Effector memory CD8-positive, alpha-beta T cell (primary cell): ENCODE measurements at regions not wholly inside any gene's neighbourhood (a gene's known extent, or its start where the extent isn't known, plus 50 kb on each side); places are given as distances from the start of the nearest gene placed in this dataset.

Experiments used
- ATAC-seq: fragments of 150-1000 bp; cut with Tn5 transposase; replicated peaks from 2 replicates; pipeline ENCODE4 v1.10.0; 2021; ENCODE audit warnings: mild to moderate bottlenecking, moderate library complexity
- DNase-seq, 3 experiments: peaks; one replicate each; pipeline ENCODE4 v3.0.0; 2021
- H3K27ac Mint-ChIP-seq, 2 donors: one replicate each; pipeline ENCODE4 v1.8.0; 2022; ENCODE audit warnings: mild to moderate bottlenecking in 2 of 2, mixed read lengths in 2 of 2, moderate library complexity in 2 of 2
- H3K27me3 Mint-ChIP-seq, 2 donors: one replicate each; pipeline ENCODE4 v1.8.0; 2022; ENCODE audit warnings: mixed read lengths in 2 of 2
- H3K36me3 Mint-ChIP-seq: one replicate; pipeline ENCODE4 v1.8.0; 2022; ENCODE audit warnings: mild to moderate bottlenecking, moderate library complexity, mixed read lengths; ENCODE audit not compliant: insufficient read depth
- H3K4me1 Mint-ChIP-seq, 2 donors: one replicate each; pipeline ENCODE4 v1.8.0; 2022; ENCODE audit warnings: low read depth in 2 of 2, mixed read lengths in 2 of 2
- H3K4me3 Mint-ChIP-seq, 2 donors: one replicate each; pipeline ENCODE4 v1.8.0; 2022; ENCODE audit warnings: mild to moderate bottlenecking in 2 of 2, mixed read lengths in 2 of 2, moderate library complexity in 2 of 2
- H3K9me3 Mint-ChIP-seq, 2 donors: one replicate each; pipeline ENCODE4 v1.8.0; 2022; ENCODE audit warnings: mixed read lengths in 2 of 2

DNA sequence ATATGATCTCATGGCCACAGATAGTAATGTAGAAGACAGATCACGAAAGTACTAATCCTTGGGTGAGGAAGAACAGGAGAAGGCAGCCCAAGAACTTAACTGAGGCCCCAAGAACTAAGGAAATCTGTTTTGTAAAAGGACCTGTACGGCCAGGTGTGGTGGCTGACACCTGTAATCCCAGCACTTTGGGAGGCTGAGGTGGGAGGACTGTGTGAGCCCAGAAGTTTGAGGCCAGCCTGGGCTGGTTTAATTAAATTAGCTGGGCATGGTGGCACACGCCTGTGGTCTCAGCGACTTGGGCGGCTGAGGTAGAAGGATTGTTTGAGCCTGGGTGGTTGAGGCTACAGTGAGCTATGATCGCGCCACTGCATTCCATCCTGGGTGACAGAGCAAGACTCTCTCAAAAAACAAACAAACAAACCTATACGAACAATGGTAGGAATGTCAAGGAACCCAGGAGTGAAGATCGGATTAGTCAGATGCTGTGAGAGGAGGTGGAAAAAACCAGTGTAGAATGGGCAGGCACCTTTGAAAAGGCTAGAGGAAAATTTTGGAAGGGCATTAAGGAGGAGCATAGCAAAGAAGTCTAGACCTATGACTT, 283.8 kb upstream of the DMRT1 start:
- H3K4me1 Mint-ChIP-seq = peaks cover 0 to 7% of the 10 kb centered on the region in 2 donors
- H3K4me3 Mint-ChIP-seq = no peak overlapping the region
- peaks cover 23 to 24% of the 10 kb centered on the region in 2 donors for H3K27me3 Mint-ChIP-seq
- DNase-seq (no peak), ATAC-seq (no peak)
- H3K9me3 Mint-ChIP-seq = no peaks in the 10 kb centered on the region
- no peak overlapping the region for H3K27ac Mint-ChIP-seq
- H3K36me3 Mint-ChIP-seq = no peaks in the 10 kb centered on the region

DNA sequence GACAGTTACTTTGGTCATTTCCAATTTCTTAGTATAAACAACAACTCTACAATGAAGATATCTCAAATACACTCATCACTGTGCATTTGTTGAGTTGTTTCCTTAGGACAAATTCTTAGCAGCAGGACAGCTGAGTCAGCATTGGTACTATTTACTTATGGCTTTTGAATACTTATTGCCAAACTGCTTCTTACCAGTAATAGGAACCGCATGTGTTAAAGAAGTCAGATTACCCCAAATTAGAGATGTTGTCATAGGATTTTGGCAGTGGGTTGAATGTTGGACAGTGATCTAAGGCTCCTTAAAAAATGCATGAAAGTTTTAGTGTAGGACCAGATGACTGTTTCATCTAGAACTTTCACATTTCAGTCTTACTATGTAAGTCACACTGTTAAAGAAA, 280.1 kb upstream of the DMRT1 start:
- Mint-ChIP-seq H3K9me3 (no peaks in the 10 kb centered on the region), H3K4me1 (peaks cover 0 to 7% of the 10 kb centered on the region in 2 donors), H3K27me3 (peaks cover 41 to 53% of the 10 kb centered on the region in 2 donors), H3K36me3 (no peaks in the 10 kb centered on the region), H3K4me3 (no peak overlapping the region), H3K27ac (no peak overlapping the region)
- DNase-seq (no peak), ATAC-seq (no peak)

DNA sequence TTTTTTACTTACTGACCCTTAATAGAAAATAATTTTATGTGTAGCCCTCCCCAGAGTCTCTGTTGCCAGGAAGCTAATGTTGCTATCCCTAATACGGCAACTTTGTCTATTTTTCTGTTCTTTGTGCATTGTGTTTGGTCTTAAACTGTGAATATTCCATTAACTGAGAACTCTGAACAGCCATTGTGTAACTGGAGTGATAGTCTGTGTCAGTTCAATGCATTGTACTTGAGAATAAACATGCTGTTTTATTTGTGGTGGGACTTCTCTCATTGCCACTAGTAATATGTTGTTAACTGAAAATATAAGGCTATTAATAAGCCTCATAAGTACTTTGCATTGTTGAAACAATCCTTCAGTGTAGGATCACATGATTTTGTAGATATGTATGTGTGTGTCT, 278.3 kb upstream of the DMRT1 start:
- H3K36me3 Mint-ChIP-seq = no peaks in the 10 kb centered on the region
- no peak overlapping the region for H3K27ac Mint-ChIP-seq
- H3K4me3 Mint-ChIP-seq = no peak overlapping the region
- no peaks in the 10 kb centered on the region for H3K9me3 Mint-ChIP-seq
- no peak for DNase-seq
- H3K4me1 Mint-ChIP-seq = peaks cover 0 to 7% of the 10 kb centered on the region in 2 donors
- ATAC-seq = no peak
- peaks cover 39 to 49% of the 10 kb centered on the region in 2 donors for H3K27me3 Mint-ChIP-seq

DNA sequence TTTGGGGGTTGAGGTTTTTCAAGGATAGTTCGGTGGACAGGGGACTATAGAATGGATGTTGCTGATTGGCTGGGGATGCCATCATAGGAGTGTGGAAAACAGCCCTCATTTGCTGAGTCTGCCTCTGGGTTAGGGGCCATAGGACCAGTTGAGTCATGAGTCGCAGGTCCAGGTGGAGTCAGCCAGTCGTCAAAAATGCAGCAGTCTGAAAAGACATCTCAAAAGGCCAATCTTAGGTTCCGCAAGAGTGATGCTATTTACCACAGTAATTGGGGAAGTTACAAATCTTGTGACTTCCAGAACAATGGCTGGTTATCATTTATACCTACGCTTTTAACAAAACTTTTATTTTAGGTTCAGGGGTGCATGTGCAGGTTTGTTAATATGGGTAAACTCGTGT, 276.0 kb upstream of the DMRT1 start:
- Mint-ChIP-seq H3K27ac (no peak overlapping the region), H3K4me1 (no peaks in the 10 kb centered on the region), H3K4me3 (no peak overlapping the region), H3K36me3 (no peaks in the 10 kb centered on the region), H3K9me3 (no peaks in the 10 kb centered on the region), H3K27me3 (peaks cover 39 to 40% of the 10 kb centered on the region in 2 donors)
- DNase-seq (no peak), ATAC-seq (no peak)

DNA sequence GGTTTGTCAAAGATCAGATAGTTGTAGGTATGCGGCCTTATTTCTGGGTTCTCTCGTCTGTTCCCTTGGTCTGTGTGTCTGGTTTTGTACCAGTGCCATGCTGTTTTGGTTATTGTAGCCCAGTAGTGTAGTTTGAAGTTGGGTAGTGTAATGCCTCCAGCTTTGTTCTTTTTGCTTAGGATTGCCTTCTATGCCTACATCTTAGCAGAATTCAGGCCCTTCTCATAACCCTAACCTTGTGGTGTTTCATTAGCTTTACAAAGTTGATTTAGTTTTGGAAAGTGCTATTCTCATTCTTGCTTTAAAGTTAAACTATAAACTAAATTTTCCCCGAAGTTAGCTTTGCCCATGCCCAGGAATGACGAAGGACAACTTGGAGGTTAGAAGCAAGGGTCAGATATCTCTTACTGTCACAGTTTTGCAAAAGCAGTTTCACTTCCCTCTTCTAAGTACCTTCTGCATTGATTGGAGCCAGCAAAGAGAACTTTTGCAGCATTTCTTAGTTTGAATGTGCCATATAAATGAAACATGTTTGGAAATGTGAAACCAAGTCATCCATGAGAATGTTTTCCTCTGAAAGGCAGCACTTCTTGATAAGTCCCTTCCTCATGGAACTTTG, 274.3 kb upstream of the DMRT1 start:
- ATAC-seq (no peak), DNase-seq (no peak)
- H3K9me3 Mint-ChIP-seq = no peaks in the 10 kb centered on the region
- H3K27ac Mint-ChIP-seq = no peak overlapping the region
- H3K27me3 Mint-ChIP-seq = peaks cover 39 to 40% of the 10 kb centered on the region in 2 donors
- no peak overlapping the region for H3K4me3 Mint-ChIP-seq
- no peaks in the 10 kb centered on the region for H3K36me3 Mint-ChIP-seq
- H3K4me1 Mint-ChIP-seq = no peaks in the 10 kb centered on the region

DNA sequence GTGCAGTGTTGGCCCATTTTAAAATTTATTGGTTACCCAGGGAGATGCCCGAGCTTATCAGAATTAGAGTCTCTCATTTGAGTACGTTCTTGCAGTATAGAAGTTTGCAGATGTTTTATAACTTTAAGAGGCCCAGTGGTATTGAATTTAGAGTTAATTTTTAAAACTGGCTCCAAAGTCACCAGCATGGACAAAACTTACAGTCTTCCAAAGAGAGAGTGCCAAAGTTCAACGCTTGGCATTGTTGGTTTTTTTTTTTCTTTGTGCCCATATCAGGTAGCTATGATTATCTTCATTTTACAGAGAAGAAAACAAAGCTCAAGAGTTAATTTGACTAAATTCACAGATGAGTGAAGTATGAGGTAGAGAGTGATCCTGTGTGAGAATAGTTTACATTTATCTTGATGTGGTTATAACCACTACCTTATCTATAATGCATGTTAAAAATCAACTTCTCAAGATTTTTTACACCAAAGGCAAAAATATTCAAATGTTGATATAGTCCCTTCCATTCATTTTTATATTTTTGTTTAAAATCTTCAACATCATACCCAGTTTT, 273.7 kb upstream of the DMRT1 start:
- no peak for ATAC-seq
- H3K27ac Mint-ChIP-seq = no peak overlapping the region
- H3K27me3 Mint-ChIP-seq = peaks cover 40 to 41% of the 10 kb centered on the region in 2 donors
- H3K36me3 Mint-ChIP-seq = no peaks in the 10 kb centered on the region
- DNase-seq = no peak
- H3K4me3 Mint-ChIP-seq = no peak overlapping the region
- H3K4me1 Mint-ChIP-seq = no peaks in the 10 kb centered on the region
- H3K9me3 Mint-ChIP-seq = no peaks in the 10 kb centered on the region

DNA sequence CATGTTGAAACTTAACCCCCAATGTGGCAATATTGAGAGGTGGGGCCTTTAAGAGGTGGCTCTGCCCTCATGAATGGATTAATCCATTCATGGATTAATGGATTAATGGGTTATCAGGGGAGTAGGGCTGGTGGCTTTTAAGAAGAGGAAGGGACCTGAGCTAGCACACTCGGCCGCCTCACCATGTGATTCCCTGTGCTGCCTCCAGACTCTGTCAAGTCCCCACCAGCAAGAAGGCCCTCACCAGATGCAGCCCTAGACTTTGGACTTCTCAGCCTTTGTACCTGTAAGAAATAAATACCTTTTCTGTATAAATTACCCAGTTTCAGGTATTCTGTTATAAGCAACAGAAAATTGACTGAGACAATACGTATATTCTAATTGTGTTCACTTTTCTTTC, 272.2 kb upstream of the DMRT1 start:
- Mint-ChIP-seq H3K36me3 (no peaks in the 10 kb centered on the region), H3K9me3 (no peaks in the 10 kb centered on the region), H3K27me3 (peaks cover 32 to 44% of the 10 kb centered on the region in 2 donors), H3K27ac (no peak overlapping the region), H3K4me3 (no peak overlapping the region), H3K4me1 (no peaks in the 10 kb centered on the region)
- no peak for ATAC-seq
- no peak for DNase-seq

DNA sequence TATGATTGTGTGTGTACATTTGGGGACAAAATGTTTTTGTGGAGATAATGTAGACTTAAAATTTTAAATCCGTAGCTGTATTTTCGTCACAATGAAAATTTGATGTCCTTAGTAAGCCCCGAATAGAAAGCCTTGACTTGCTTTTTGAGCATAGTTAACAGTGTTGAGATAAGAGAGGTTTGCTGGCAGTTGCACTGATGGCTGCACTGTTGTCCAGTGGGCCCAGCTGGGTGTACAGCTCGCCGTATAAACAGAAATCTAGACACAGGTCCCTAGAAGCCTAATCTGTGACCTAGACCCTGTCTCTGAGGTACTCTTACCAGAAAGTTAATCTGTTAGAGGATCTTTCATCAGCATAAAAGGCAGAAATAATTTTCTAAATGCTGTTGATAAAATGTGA, 271.3 kb upstream of the DMRT1 start:
- no peak for DNase-seq
- Mint-ChIP-seq H3K4me3 (no peak overlapping the region), H3K27ac (no peak overlapping the region), H3K36me3 (no peaks in the 10 kb centered on the region), H3K9me3 (no peaks in the 10 kb centered on the region), H3K27me3 (peaks cover 23 to 35% of the 10 kb centered on the region in 2 donors), H3K4me1 (no peaks in the 10 kb centered on the region)
- no peak for ATAC-seq

DNA sequence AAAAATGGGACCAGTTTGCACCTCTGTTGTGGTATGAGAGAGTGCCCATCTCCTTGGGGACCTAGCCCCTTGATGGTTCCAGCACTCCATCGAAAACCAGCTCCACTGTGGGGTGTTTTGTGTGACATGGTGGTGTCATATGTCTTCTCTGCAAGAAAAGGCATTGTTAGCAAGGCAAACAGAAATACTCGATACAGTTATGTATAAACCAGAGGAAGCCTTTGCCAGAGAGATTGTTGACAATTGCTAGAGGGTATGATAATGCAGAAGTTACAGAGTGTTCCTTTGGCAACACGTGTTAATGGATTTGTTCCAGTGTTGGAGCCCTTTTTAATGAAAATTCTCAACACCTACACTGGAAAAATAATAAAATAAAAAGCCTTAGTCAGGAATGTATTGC, 270.4 kb upstream of the DMRT1 start:
- Mint-ChIP-seq H3K27ac (no peak overlapping the region), H3K4me3 (no peak overlapping the region), H3K36me3 (no peaks in the 10 kb centered on the region), H3K4me1 (no peaks in the 10 kb centered on the region), H3K27me3 (peaks cover 15 to 27% of the 10 kb centered on the region in 2 donors), H3K9me3 (no peaks in the 10 kb centered on the region)
- DNase-seq = no peak
- ATAC-seq = no peak

DNA sequence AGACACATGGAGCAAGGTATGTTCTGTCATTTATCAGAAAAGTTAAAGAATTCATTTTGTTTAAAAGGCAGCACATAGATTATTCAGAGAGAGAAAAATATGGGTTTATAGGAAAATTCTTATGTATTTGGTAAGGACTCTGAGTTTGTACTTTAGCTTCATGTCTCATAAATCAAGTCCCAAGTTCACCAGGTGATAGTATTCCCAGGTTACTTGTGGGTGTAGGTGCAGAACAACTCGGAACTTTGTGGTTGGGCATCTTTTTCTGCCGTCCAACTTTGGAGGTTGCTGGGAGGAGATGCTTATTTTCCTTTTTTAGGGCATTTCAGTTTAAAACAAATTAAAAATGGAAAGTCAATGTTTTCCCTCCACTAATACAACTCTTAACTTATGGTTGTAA, 269.8 kb upstream of the DMRT1 start:
- no peaks in the 10 kb centered on the region for H3K36me3 Mint-ChIP-seq
- H3K27me3 Mint-ChIP-seq = peaks cover 8 to 26% of the 10 kb centered on the region in 2 donors
- H3K4me1 Mint-ChIP-seq = no peaks in the 10 kb centered on the region
- DNase-seq (no peak), ATAC-seq (no peak)
- no peak overlapping the region for H3K27ac Mint-ChIP-seq
- no peaks in the 10 kb centered on the region for H3K9me3 Mint-ChIP-seq
- H3K4me3 Mint-ChIP-seq = no peak overlapping the region

DNA sequence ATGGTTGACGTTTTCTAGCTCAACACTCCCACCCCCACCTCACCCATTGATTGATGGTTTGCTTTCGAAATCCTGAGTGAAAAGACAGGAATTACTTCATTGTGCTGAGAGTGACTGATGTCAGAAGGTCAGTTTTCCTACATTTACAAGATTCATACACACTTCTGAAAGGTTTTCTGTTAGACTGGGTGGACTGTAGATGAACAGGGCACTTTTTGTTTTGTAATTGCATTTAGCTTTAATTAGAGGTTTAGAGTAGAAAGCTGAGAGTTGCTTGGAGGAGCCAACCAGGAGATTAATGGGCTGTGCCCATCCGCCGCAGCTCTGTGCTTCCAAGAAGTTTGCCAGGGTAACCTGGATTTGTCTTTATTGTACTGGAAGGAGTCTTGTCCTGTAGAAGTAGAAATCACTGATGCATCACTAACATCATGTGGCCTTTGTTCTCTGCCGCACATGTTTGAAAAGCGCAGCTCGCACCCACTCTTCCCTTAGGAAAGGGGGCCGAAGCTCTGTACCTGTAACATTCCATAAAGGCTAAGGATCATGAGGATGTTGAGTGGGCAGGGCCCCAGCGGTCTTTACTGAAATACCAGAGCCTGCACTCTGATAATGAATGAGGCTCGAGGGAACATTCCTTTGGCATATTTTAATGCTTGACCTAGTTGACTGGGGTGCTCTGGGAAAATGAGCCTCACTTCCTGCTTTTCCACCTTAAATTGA, 267.6 kb upstream of the DMRT1 start:
- DNase-seq = no peak
- H3K4me1 Mint-ChIP-seq = no peaks in the 10 kb centered on the region
- no peaks in the 10 kb centered on the region for H3K9me3 Mint-ChIP-seq
- no peak overlapping the region for H3K4me3 Mint-ChIP-seq
- H3K36me3 Mint-ChIP-seq = no peaks in the 10 kb centered on the region
- peaks cover under 1 to 16% of the 10 kb centered on the region in 2 donors for H3K27me3 Mint-ChIP-seq
- no peak overlapping the region for H3K27ac Mint-ChIP-seq
- no peak for ATAC-seq

DNA sequence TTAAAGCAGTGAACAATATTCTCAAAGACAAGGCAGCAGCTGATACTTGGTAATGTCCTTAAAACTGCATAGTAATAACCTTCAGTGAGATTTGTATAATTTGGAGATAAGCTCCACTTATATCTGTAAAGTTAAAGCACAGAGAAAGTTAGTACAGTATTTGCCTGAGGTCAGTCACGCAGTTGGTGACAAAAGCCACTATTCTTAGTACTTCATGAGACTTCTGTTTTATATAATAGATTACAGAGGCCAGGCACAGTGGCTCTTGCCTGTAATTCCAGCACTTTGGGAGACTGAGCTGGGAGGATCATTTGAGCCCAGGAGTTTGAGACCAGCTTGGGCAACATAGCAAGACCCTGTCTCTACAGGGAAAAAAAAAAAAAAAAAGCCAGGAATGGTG, 266.4 kb upstream of the DMRT1 start:
- Mint-ChIP-seq H3K27me3 (peaks cover 13 to 18% of the 10 kb centered on the region in 2 donors), H3K27ac (no peak overlapping the region), H3K4me3 (no peak overlapping the region), H3K9me3 (no peaks in the 10 kb centered on the region), H3K4me1 (no peaks in the 10 kb centered on the region), H3K36me3 (no peaks in the 10 kb centered on the region)
- DNase-seq (no peak), ATAC-seq (no peak)

DNA sequence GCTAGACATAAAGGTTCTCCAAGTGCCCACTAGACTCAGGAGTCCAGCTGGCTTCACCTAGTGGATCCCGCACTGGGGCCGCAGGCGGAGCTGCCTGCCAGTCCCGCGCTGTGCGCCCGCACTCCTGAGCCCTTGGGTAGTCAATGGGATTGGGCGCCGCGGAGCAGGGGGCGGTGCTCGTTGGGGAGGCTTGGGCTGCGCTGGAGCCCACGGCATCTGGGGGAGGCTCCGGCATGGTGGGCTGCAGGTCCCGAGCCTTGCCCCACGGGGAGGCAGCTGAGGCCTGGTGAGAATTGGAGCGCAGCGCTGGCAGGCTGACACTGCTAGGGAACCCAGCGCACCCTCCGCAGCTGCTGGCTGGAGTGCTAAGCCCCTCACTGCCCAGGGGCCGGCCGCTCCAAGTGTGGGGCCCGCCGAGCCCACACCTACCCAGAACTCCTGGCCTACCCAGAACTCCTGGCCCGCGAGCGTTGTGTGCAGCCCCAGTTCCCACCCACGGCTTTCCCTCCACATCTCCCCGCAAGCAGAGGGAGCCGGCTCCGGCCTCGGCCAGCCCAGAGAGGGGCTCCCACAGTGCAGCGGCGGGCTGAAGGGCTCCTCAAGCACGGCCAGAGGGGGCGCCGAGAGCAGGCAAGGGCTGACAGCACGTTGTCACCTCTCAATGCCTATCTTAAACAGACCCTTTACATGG, 260.7 kb upstream of the DMRT1 start:
- no peak for ATAC-seq
- no peak for DNase-seq
- no peaks in the 10 kb centered on the region for H3K36me3 Mint-ChIP-seq
- no peaks in the 10 kb centered on the region for H3K9me3 Mint-ChIP-seq
- H3K27ac Mint-ChIP-seq = no peak overlapping the region
- peaks cover 16 to 17% of the 10 kb centered on the region in 2 donors for H3K27me3 Mint-ChIP-seq
- H3K4me3 Mint-ChIP-seq = no peak overlapping the region
- no peaks in the 10 kb centered on the region for H3K4me1 Mint-ChIP-seq
